Suprapubic skin (tissue), 4 donors: ENCODE measurements at regions not wholly inside any gene's neighbourhood (a gene's known extent, or its start where the extent isn't known, plus 50 kb on each side); places are given as distances from the start of the nearest gene placed in this dataset.

ENCODE experiments used
- DNase-seq, 2 donors: peaks; one replicate each; pipeline ENCODE4 v3.0.0-alpha.2; 2019; ENCODE audit warnings: low spot score in 2 of 2
- H3K27ac ChIP-seq: fragments of 200-600 bp; sonication (generic); one replicate; pipeline ENCODE4 v1.5.1; 2019
- H3K27me3 ChIP-seq: fragments of 200-600 bp; sonication (generic); one replicate; pipeline ENCODE4 v1.5.1; 2019
- H3K36me3 ChIP-seq: fragments of 200-600 bp; sonication (generic); one replicate; pipeline ENCODE4 v1.5.1; 2019
- H3K4me1 ChIP-seq: fragments of 200-600 bp; sonication (generic); one replicate; pipeline ENCODE4 v1.5.1; 2019
- H3K4me3 ChIP-seq: fragments of 200-600 bp; sonication (generic); one replicate; pipeline ENCODE4 v1.5.1; 2019; ENCODE audit warnings: mild to moderate bottlenecking
- H3K9me3 ChIP-seq: fragments of 200-600 bp; sonication (generic); one replicate; pipeline ENCODE4 v1.5.1; 2019
- EP300 ChIP-seq: sonication (generic); formaldehyde crosslinking; IDR thresholded peaks from one replicate; pipeline ENCODE4 v1.6.1; 2017; ENCODE audit warnings: antibody characterized with exemption
- POLR2A ChIP-seq, 2 donors: fragments of 450-650 bp; IDR thresholded peaks; one replicate each; pipeline ENCODE4 v1.6.1; 2017; ENCODE audit warnings: antibody characterized with exemption in 2 of 2, mild to moderate bottlenecking in 2 of 2, moderate library complexity in 2 of 2
- POLR2AphosphoS5 ChIP-seq, 3 donors: sonication (generic); formaldehyde crosslinking; IDR thresholded peaks; one replicate each; pipeline ENCODE4 v1.6.1; 2017; ENCODE audit warnings: antibody characterized with exemption in 3 of 3
- WGBS: methylation state at CpG from one replicate; pipeline ENCODE4 v1.1.5; 2018; 5-methylcytosine and 5-hydroxymethylcytosine counted together
- TF ChIP-seq, protein P1 (sequence below), 2 donors: fragments of 200-600 bp in 1 of 2; fragments of 450-650 bp in 1 of 2; sonication (generic) in 1 of 2; IDR thresholded peaks; one replicate each; pipeline ENCODE4 v1.5.1; 2016 to 2019; ENCODE audit warnings: antibody characterized with exemption in 2 of 2, mild to moderate bottlenecking in 1 of 2, moderate library complexity in 1 of 2

DNA sequence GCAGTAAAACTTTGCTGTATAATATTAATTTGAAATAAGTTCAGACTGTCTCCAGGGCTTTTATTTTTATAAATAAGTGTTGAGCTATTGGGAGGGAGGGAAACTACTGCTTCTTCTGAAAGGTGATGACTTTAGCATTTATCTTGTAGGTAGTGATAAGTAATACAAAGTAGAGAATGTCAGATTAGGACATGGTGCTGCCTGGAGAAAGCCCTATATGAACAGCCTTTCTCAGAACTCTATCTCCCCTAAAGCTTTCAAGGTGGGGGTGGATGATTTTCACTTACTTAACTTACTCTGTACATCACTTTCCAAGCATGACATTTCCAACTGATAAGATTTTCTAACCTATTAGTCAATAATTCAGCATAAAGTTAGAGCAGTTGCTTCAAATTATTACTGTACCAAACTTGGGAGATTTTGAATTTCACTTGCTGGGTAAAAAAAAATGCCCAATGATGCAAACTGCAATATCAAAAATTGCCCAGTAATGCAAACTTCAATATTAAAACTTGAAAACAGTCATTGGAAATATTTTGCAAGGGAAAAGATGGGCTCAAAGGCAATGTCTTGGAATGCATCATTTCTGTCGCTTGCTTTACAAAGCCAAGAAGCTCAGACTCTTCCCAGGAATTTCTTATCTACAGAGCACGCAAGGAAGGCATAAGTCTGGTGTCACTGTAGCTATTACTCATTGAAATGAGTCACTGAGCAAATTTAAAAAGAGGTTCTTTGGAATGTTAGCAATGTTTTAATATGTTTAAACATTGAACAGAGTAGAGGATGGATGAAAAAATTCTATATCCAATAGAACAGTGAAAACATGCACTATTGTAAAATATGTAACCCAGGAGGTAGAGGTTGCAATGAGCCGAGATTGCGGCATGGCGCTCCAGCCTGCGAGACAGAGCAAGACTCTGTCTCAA, 569.5 kb downstream of the PSAT1 start:
- H3K4me1 ChIP-seq, result no peaks in the 10 kb centered on the region
- H3K36me3 ChIP-seq, result no peaks in the 10 kb centered on the region
- no peak overlapping the region for H3K27ac ChIP-seq
- no peaks in the 10 kb centered on the region for H3K27me3 ChIP-seq
- no peaks in the 10 kb centered on the region for H3K9me3 ChIP-seq
- no peak for DNase-seq
- 61% methylated on average over 6 of the region's 6 CpGs for WGBS
- TF ChIP-seq, protein P1, sequence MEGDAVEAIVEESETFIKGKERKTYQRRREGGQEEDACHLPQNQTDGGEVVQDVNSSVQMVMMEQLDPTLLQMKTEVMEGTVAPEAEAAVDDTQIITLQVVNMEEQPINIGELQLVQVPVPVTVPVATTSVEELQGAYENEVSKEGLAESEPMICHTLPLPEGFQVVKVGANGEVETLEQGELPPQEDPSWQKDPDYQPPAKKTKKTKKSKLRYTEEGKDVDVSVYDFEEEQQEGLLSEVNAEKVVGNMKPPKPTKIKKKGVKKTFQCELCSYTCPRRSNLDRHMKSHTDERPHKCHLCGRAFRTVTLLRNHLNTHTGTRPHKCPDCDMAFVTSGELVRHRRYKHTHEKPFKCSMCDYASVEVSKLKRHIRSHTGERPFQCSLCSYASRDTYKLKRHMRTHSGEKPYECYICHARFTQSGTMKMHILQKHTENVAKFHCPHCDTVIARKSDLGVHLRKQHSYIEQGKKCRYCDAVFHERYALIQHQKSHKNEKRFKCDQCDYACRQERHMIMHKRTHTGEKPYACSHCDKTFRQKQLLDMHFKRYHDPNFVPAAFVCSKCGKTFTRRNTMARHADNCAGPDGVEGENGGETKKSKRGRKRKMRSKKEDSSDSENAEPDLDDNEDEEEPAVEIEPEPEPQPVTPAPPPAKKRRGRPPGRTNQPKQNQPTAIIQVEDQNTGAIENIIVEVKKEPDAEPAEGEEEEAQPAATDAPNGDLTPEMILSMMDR (IDR thresholded peaks at IDR 0.05), result no peak
- no peak for TF ChIP-seq POLR2AphosphoS5 (IDR thresholded peaks at IDR 0.05)
- TF ChIP-seq POLR2A (IDR thresholded peaks at IDR 0.05), result no peak
- no peak for TF ChIP-seq EP300
- H3K4me3 ChIP-seq, result no peak overlapping the region

DNA sequence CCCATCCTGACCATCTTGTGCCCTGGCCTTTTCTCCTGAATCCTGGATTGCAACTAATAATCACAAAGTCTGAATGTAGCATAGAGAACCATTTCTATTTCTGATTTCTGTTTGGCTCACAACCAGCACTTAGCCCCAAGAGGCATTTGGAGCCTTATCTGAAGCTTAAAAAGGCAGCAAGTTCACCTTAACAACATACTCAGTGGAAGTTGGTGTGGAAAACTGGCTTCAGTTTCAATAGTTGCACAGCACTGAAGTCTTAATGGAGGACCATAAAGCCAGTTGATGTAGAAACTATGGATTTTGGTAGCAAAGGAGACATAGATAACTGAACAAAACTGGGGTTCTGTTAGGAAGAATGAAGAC, 574.1 kb downstream of the PSAT1 start:
- no peaks in the 10 kb centered on the region for H3K36me3 ChIP-seq
- no peak for DNase-seq
- H3K4me3 ChIP-seq, result no peak overlapping the region
- no peaks in the 10 kb centered on the region for H3K9me3 ChIP-seq
- TF ChIP-seq, protein P1 (IDR thresholded peaks at IDR 0.05), result no peak
- no peak for TF ChIP-seq POLR2A (IDR thresholded peaks at IDR 0.05)
- no peaks in the 10 kb centered on the region for H3K27me3 ChIP-seq
- H3K4me1 ChIP-seq, result no peaks in the 10 kb centered on the region
- H3K27ac ChIP-seq, result no peak overlapping the region

DNA sequence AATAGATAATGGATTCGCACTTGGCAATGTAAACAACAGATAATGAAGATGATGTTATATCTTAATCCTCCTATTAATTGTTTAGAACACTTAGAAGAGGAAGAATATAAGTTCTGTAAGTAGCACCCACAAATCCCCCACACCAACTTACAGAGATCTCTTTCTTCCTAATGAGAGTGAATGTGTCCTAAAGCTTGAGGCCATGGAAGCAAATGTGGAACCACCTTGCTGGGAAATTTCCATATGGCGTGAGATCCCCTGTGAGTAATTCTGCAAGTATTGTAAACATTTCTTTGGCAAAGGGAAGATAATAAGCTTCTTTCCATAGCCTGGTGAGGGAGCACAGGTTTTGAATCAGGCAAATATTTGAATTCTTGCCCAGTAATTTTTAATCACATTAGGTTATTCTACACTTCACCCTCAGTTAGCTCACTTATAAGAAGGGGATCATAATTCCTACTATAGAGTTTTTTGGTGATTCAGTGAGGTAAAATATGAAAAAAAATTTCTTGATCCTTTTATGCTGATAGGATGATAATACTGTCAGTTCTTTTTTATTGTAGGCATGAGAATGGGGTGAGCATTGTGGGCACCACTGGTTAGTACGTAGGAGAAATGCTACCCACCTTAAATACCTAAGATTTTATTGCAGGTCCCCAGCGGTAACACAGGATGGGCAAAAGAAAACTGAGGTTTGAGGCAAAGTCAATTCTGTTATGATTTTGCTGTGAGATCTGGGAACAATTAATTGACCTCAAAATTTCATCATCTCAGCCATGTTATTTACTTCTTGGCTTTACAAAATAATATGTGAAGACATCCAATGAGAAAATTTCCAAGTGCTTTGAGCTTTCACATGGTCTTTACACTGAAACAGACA, 574.8 kb downstream of the PSAT1 start:
- no peaks in the 10 kb centered on the region for H3K27me3 ChIP-seq
- H3K4me3 ChIP-seq, result no peak overlapping the region
- no peaks in the 10 kb centered on the region for H3K9me3 ChIP-seq
- no peak for DNase-seq
- no peaks in the 10 kb centered on the region for H3K4me1 ChIP-seq
- WGBS, result 63% methylated on average over 4 of the region's 4 CpGs
- H3K27ac ChIP-seq, result no peak overlapping the region
- H3K36me3 ChIP-seq, result no peaks in the 10 kb centered on the region
- TF ChIP-seq POLR2A (IDR thresholded peaks at IDR 0.05), result no peak
- no peak for TF ChIP-seq POLR2AphosphoS5 (IDR thresholded peaks at IDR 0.05)
- TF ChIP-seq EP300, result no peak
- TF ChIP-seq, protein P1 (IDR thresholded peaks at IDR 0.05), result no peak

DNA sequence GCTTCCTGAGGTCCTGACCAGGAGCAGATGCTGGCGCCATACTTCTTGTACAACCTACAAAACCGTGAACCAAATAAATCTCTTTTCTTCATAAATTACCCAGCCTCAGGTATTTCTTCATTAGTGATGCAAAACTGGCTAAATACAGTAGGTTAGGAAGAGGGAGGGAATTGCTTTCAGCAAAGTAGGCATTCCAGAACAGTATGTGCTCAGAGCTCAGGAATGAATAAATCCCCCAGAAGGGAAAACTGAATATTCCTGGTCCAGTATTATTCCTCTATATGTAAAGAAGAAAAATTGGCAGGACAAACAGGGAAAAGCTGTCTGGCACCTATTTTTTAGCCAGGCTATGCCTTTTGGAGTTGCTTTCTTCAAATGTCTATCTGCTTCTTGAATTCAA, 577.1 kb downstream of the PSAT1 start:
- H3K36me3 ChIP-seq, result no peaks in the 10 kb centered on the region
- H3K9me3 ChIP-seq, result no peaks in the 10 kb centered on the region
- 76% methylated on average over 2 of the region's 2 CpGs for WGBS
- TF ChIP-seq EP300, result no peak
- TF ChIP-seq, protein P1 (IDR thresholded peaks at IDR 0.05), result no peak
- TF ChIP-seq POLR2AphosphoS5 (IDR thresholded peaks at IDR 0.05), result no peak
- no peak for TF ChIP-seq POLR2A (IDR thresholded peaks at IDR 0.05)
- DNase-seq, result no peak
- no peak overlapping the region for H3K27ac ChIP-seq
- H3K4me3 ChIP-seq, result no peak overlapping the region
- H3K27me3 ChIP-seq, result no peaks in the 10 kb centered on the region
- H3K4me1 ChIP-seq, result no peaks in the 10 kb centered on the region
